Cardiac muscle cell (in vitro differentiated cells and primary cell): ENCODE measurements at regions not wholly inside any gene's neighbourhood (a gene's known extent, or its start where the extent isn't known, plus 50 kb on each side); places are given as distances from the start of the nearest gene placed in this dataset.

Experiments
- DNase-seq, 2 donors: peaks; one replicate each; pipeline versions ENCODE4 v3.0.0 to v3.0.0-alpha.2; 2010 to 2017; ENCODE audit warnings: low read depth in 1 of 2, low spot score in 1 of 2
- H3K27ac ChIP-seq: fragments of 200-600 bp; sonication (generic); 2 replicates; pipeline ENCODE4 v1.5.1; 2016
- H3K27me3 ChIP-seq: fragments of 200-600 bp; sonication (generic); 2 replicates; pipeline ENCODE4 v1.6.0; 2016; ENCODE audit warnings: control low read depth
- H3K36me3 ChIP-seq: fragments of 200-600 bp; sonication (generic); 2 replicates; pipeline ENCODE4 v1.5.1; 2016; ENCODE audit warnings: control low read depth
- H3K4me1 ChIP-seq: fragments of 200-600 bp; sonication (generic); 2 replicates; pipeline ENCODE4 v1.8.1; 2017; ENCODE audit warnings: low read depth, mild to moderate bottlenecking, mixed run types
- H3K4me3 ChIP-seq: fragments of 200-600 bp; sonication (generic); 2 replicates; pipeline ENCODE4 v1.5.1; 2016; ENCODE audit warnings: mild to moderate bottlenecking
- H3K9me3 ChIP-seq: fragments of 200-600 bp; sonication (generic); 2 replicates; pipeline ENCODE4 v1.5.1; 2017; ENCODE audit warnings: low read depth, mild to moderate bottlenecking, control low read depth
- TF ChIP-seq, protein P1 (sequence below): IDR thresholded peaks from 2 replicates; pipeline ENCODE4 v1.5.1; 2012; ENCODE audit warnings: low read depth, mild to moderate bottlenecking, low read length

DNA sequence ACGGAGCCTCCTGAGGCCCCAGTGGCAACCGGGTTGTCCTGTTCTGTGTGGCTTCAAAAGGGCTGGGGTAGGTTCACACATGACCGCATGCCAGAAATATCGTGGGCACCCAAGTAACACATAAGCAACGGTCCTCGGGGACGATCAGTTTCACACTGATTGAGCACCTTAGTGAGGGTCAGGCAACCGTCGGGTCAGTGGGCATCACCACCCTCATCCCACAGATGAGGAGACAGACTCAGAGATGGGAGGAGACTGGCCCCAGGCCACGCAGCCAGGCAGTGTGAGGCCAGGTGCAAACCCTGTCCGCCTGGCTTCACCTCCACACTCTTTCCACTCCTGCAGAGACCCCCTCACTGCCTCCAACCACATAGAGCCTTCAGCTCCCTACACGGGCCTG, 309.8 kb downstream of the MATN1 start:
- TF ChIP-seq, protein P1, sequence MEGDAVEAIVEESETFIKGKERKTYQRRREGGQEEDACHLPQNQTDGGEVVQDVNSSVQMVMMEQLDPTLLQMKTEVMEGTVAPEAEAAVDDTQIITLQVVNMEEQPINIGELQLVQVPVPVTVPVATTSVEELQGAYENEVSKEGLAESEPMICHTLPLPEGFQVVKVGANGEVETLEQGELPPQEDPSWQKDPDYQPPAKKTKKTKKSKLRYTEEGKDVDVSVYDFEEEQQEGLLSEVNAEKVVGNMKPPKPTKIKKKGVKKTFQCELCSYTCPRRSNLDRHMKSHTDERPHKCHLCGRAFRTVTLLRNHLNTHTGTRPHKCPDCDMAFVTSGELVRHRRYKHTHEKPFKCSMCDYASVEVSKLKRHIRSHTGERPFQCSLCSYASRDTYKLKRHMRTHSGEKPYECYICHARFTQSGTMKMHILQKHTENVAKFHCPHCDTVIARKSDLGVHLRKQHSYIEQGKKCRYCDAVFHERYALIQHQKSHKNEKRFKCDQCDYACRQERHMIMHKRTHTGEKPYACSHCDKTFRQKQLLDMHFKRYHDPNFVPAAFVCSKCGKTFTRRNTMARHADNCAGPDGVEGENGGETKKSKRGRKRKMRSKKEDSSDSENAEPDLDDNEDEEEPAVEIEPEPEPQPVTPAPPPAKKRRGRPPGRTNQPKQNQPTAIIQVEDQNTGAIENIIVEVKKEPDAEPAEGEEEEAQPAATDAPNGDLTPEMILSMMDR = no peak
- Histone ChIP-seq H3K9me3 (no peaks in the 10 kb centered on the region), H3K4me1 (peaks cover 9% of the 10 kb centered on the region), H3K27ac (no peak overlapping the region), H3K36me3 (no peaks in the 10 kb centered on the region), H3K27me3 (no peaks in the 10 kb centered on the region), H3K4me3 (no peak overlapping the region)
- no peak for DNase-seq

DNA sequence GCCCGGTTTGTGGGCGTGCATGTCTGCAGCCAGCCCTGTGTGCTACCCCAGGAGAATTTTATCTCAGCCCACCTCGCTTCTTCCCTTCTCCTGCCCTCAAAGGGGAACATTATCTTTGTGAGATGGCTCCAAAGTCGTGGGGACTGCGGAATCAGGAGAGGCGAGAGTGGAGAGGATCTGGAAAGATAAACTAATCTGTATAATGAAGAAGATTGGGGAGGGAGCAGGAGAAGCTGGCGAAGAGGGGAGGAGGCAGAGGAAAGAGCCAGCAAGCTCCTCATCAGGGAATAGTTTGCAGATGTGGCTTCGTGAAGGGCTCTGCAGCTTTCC, 310.3 kb downstream of the MATN1 start:
- Histone ChIP-seq H3K36me3 (no peaks in the 10 kb centered on the region), H3K9me3 (no peaks in the 10 kb centered on the region), H3K4me3 (no peak overlapping the region), H3K4me1 (peaks cover 9% of the 10 kb centered on the region), H3K27ac (no peak overlapping the region), H3K27me3 (no peaks in the 10 kb centered on the region)
- DNase-seq = no peak
- TF ChIP-seq, protein P1 = no peak

DNA sequence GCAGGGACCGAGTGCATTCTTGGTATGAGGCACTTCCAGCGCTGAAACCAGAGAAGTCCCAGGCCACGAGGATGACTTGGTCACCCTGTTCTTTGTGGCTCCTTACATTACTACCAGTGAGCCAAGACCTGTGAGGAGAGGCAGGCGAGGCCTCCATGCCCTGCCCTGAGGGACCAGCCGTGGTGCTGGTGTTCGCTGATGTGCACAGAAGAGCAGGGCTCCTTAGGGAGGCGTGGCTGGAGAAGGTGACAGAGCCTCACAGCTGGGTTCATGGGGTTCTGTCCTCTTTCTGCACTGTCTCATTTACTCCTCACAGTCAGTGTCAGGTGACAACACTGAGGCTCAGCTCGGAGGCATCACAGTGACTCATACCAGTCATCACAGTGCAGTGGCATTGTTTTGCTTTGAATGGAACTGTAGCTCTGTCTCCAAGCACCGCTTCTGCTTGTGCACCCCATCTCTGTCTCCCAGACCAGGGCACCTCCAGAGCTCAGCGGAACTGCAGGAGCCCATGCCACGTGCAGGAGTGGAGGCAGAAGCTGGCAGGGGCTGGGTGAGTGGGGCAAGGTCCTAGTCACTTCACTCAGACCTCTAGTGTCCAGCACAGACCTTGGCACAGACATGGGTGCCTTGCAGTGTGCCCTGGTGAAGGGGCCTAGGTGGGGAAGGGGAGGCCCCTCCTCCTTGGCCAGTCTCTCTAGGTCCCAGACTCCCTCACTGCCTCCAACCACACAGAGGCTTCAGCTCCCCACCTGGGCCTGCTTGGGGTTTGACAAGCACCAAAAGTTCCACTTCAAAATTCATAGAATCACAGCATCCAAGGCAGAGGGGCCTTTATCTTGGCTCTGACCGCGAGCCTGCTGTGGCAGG, 310.9 kb downstream of the MATN1 start:
- TF ChIP-seq, protein P1 = no peak
- Histone ChIP-seq H3K9me3 (no peaks in the 10 kb centered on the region), H3K36me3 (no peaks in the 10 kb centered on the region), H3K27me3 (no peaks in the 10 kb centered on the region), H3K4me1 (peaks cover 9% of the 10 kb centered on the region), H3K4me3 (no peak overlapping the region), H3K27ac (no peak overlapping the region)
- no peak for DNase-seq

DNA sequence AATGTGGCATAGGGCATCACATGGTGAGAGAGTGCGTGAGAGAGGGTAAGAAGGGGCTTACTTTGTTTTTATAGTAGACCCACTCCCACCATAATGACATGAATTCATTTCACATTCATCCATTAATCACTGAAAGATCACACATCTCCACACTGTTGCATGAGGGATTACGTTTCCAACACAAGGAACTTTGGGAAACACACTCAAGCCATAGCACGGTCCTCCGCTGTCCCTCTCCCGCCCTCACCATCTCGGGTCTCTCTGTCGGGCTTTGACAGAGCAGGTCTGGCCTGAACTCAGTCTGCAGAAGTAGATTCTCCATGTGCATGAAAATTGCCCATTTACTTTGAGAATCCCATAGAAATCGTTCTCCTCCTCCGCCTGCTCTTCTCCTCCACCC, 312.2 kb downstream of the MATN1 start:
- DNase-seq = no peak
- TF ChIP-seq, protein P1 = no peak
- peaks cover 9% of the 10 kb centered on the region for H3K4me1 ChIP-seq
- H3K27me3 ChIP-seq = no peaks in the 10 kb centered on the region
- no peak overlapping the region for H3K4me3 ChIP-seq
- H3K27ac ChIP-seq = no peak overlapping the region
- H3K36me3 ChIP-seq = no peaks in the 10 kb centered on the region
- no peaks in the 10 kb centered on the region for H3K9me3 ChIP-seq

DNA sequence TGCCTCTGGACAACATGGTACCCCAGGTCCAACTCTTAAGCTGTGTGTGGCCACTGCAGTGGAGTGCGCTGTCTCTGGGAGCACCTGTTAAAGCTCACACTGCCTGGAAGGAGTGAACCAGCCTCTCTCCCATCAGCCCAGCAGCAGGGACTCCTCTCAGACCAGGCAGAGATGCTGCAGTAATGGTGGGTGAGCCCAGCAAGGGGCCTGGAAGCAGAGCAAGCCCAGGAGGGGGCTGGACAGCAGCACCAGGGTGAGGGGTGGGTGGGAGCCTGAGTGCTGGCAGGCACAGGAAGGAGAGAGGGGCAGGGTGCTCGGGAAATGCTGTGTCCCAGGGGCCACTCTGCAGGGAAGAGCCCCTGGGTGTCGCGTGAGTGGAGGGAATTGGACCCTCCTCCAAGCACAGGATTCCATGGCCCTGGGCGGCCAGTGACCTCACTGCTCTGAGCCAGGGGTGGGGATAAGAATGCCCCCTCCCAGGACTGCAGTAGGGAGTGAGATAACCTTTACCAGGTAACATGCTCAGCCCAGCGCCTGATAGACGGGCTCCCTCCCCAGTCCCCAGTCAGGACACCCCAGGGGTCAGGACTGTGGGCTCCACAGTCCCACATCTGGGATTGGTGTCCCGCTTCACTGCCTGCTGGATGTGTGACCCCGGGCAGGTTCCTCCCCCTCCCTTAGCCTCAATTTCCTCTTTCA, 313.1 kb downstream of the MATN1 start:
- Histone ChIP-seq H3K4me1 (peaks cover 9% of the 10 kb centered on the region), H3K36me3 (no peaks in the 10 kb centered on the region), H3K27me3 (no peaks in the 10 kb centered on the region), H3K9me3 (no peaks in the 10 kb centered on the region), H3K4me3 (no peak overlapping the region), H3K27ac (no peak overlapping the region)
- TF ChIP-seq, protein P1 = no peak
- no peak for DNase-seq
